ENCODE measurements at regions not wholly inside any gene's neighbourhood (a gene's known extent, or its start where the extent isn't known, plus 50 kb on each side); places are given as distances from the start of the nearest gene placed in this dataset.

GRCh38 chr5:61813361-61813760, 481.3 kb downstream of the ZSWIM6 start:
- ChIA-PET POLR2A (no interaction called here), CTCF (interaction anchor here (2.2 kb wide), 1 partner anchor 154 kb away, joined by 8 read pairs; no protein-coding TSS in a partner anchor)
- H3K4me3 ChIP-seq (ENCODE audit: low read depth in 2 of 2, low read length in 1 of 2): no peak overlapping the region
- peaks cover 0 to 12% of the 10 kb centered on the region in 2 experiments; a peak in 2 of 4 replicates for H3K4me1 ChIP-seq (ENCODE audit: control insufficient read depth in 1 of 2, insufficient read depth in 2 of 2, low read depth in 1 of 2, low read length in 1 of 2)
- no peaks in the 10 kb centered on the region for H3K79me2 ChIP-seq (ENCODE audit: insufficient read depth)
- H2AFZ ChIP-seq (ENCODE audit: low read depth): no peak overlapping the region
- H3K27me3 ChIP-seq (ENCODE audit: insufficient read depth): no peaks in the 10 kb centered on the region; the same call in 1 of the 2 replicates
- no peaks in the 10 kb centered on the region for H4K20me1 ChIP-seq (ENCODE audit: insufficient read depth)
- H3K9me3 ChIP-seq: no peaks in the 10 kb centered on the region
- H3K4me2 ChIP-seq: no peak overlapping the region
- H3F3A ChIP-seq (replicated peaks; ENCODE audit: insufficient read depth): no peaks in the 10 kb centered on the region
- H3K9me2 ChIP-seq: no peaks in the 10 kb centered on the region
- no peak overlapping the region for H3K27ac ChIP-seq (ENCODE audit: low read depth in 2 of 2, low read length in 1 of 2)
- H3K9ac ChIP-seq: no peak overlapping the region
- H3K36me3 ChIP-seq (replicated peaks in 1 of 2; ENCODE audit: control insufficient read depth in 1 of 2, insufficient read depth in 2 of 2, low read length in 1 of 2): no peaks in the 10 kb centered on the region
- WGBS (ENCODE audit: low lambda C conversion rate): 63% methylated on average over 1 of the region's 1 CpG
- no peak for DNase-seq
- TF ChIP-seq TAF1 (IDR thresholded peaks at IDR 0.05; ENCODE audit: borderline replicate concordance, low read depth, low read length) (no peak), RFX5 (IDR thresholded peaks at IDR 0.05; ENCODE audit: low read length) (no peak), SMC3 (IDR thresholded peaks at IDR 0.05; ENCODE audit: low read depth, low read length) (no peak), CHD2 (IDR thresholded peaks at IDR 0.05; ENCODE audit: low read length, partially characterized antibody) (no peak), POLR2AphosphoS5 (IDR thresholded peaks at IDR 0.05; ENCODE audit: low read depth, low read length) (no peak)

GRCh38 chr5:61815339-61815738, 483.3 kb downstream of the ZSWIM6 start:
- DNase-seq: no peak
- no peak overlapping the region for H3K9ac ChIP-seq
- POLR2A ChIA-PET: no interaction called here
- no peaks in the 10 kb centered on the region for H3K79me2 ChIP-seq (ENCODE audit: insufficient read depth)
- H3F3A ChIP-seq (replicated peaks; ENCODE audit: insufficient read depth): no peaks in the 10 kb centered on the region
- no peaks in the 10 kb centered on the region for H3K9me2 ChIP-seq
- H2AFZ ChIP-seq (ENCODE audit: low read depth): no peak overlapping the region
- CTCF ChIA-PET: interaction anchor here (1.2 kb wide), 2 partner anchors 18 to 157 kb away, joined by 3 read pairs; no protein-coding TSS in a partner anchor
- H3K27me3 ChIP-seq (ENCODE audit: insufficient read depth): no peaks in the 10 kb centered on the region; the same call in 1 of the 2 replicates
- no peaks in the 10 kb centered on the region; a peak in 2 of 4 replicates for H3K4me1 ChIP-seq (ENCODE audit: control insufficient read depth in 1 of 2, insufficient read depth in 2 of 2, low read depth in 1 of 2, low read length in 1 of 2)
- no peaks in the 10 kb centered on the region for H4K20me1 ChIP-seq (ENCODE audit: insufficient read depth)
- TF ChIP-seq MAX (IDR thresholded peaks at IDR 0.05; ENCODE audit: low read depth) (no peak), EZH2phosphoT487 (IDR thresholded peaks at IDR 0.05; ENCODE audit: borderline replicate concordance, low read depth) (no peak), TEAD4 (IDR thresholded peaks at IDR 0.05; ENCODE audit: borderline replicate concordance, insufficient read depth) (no peak), USF2 (IDR thresholded peaks at IDR 0.05; ENCODE audit: borderline replicate concordance, low read depth, low read length) (no peak), YY1 (IDR thresholded peaks at IDR 0.05; ENCODE audit: low read depth) (no peak), ELF1 (IDR thresholded peaks at IDR 0.05) (no peak), JUND (IDR thresholded peaks at IDR 0.05) (no peak), TCF12 (IDR thresholded peaks at IDR 0.05) (no peak), REST (IDR thresholded peaks at IDR 0.05; ENCODE audit: low read depth, low read length) (no peak), RFX5 (IDR thresholded peaks at IDR 0.05; ENCODE audit: low read length) (no peak)
- no peak overlapping the region for H3K4me2 ChIP-seq
- WGBS (ENCODE audit: low lambda C conversion rate): 79% methylated on average over 1 of the region's 1 CpG
- H3K9me3 ChIP-seq: no peaks in the 10 kb centered on the region
- H3K36me3 ChIP-seq (replicated peaks in 1 of 2; ENCODE audit: control insufficient read depth in 1 of 2, insufficient read depth in 2 of 2, low read length in 1 of 2): no peaks in the 10 kb centered on the region
- no peak overlapping the region for H3K4me3 ChIP-seq (ENCODE audit: low read depth in 2 of 2, low read length in 1 of 2)
- no peak overlapping the region for H3K27ac ChIP-seq (ENCODE audit: low read depth in 2 of 2, low read length in 1 of 2)
